A673 (cell line): ENCODE measurements at regions not wholly inside any gene's neighbourhood (a gene's known extent, or its start where the extent isn't known, plus 50 kb on each side); places are given as distances from the start of the nearest gene placed in this dataset.

ENCODE experiments used
- EZH2 ChIP-seq: fragments of 200-600 bp; sonication (generic); IDR thresholded peaks from 2 replicates; pipeline ENCODE4 v1.6.1; 2017; ENCODE audit warnings: borderline replicate concordance, low read depth, mild to moderate bottlenecking, mixed read lengths, antibody characterized with exemption, low read length; ENCODE audit not compliant: poor library complexity, severe bottlenecking
- TF ChIP-seq, protein P1 (sequence below): fragments of 300-800, 200-600 bp; sonication (generic); conservative IDR thresholded peaks from 2 replicates; pipeline ENCODE4 v1.5.1; 2017; ENCODE audit warnings: low read depth, mild to moderate bottlenecking, antibody characterized with exemption, low read length, moderate library complexity, mixed read lengths

DNA sequence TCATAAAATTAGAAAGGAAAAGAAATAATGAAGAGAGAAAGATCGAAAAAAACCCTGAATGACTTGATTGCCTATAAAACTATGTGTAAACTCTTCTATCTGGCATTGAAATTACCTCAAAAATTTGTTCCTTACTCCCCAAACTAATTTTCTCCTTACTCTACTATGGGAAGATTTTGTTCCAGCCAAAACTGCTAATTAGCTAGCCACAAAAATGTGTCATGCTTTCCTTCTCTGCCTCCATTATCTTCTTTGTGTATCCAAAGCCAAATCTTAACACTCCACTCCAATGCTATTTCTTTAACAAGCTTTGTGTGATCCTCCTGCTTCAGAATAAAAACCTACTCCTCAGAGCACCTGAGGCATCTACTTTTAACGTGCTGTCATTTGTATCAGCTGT, 831.2 kb downstream of the METTL15 start:
- TF ChIP-seq, protein P1, sequence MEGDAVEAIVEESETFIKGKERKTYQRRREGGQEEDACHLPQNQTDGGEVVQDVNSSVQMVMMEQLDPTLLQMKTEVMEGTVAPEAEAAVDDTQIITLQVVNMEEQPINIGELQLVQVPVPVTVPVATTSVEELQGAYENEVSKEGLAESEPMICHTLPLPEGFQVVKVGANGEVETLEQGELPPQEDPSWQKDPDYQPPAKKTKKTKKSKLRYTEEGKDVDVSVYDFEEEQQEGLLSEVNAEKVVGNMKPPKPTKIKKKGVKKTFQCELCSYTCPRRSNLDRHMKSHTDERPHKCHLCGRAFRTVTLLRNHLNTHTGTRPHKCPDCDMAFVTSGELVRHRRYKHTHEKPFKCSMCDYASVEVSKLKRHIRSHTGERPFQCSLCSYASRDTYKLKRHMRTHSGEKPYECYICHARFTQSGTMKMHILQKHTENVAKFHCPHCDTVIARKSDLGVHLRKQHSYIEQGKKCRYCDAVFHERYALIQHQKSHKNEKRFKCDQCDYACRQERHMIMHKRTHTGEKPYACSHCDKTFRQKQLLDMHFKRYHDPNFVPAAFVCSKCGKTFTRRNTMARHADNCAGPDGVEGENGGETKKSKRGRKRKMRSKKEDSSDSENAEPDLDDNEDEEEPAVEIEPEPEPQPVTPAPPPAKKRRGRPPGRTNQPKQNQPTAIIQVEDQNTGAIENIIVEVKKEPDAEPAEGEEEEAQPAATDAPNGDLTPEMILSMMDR: no peak
- no peak for TF ChIP-seq EZH2
